Endothelial cell of umbilical vein (primary cell): ENCODE measurements at regions not wholly inside any gene's neighbourhood (a gene's known extent, or its start where the extent isn't known, plus 50 kb on each side); places are given as distances from the start of the nearest gene placed in this dataset.

Source experiments
- BruUV-seq: library from RNA; stranded (reverse); fragments of 400-500 nt; replicated peaks from 2 replicates; lab custom pipeline; 2021; lab: Mats Ljungman, UMichigan
- CTCF ChIA-PET: fragments of 300-600, 350-600 bp; sonication (Branson Sonifier 250); formaldehyde crosslinking; loops from one replicate; lab custom pipeline; 2021; ENCODE audit warnings: antibody characterized with exemption, inconsistent platforms; lab: Charles Lee
- POLR2A ChIA-PET: fragments of 300-600, 350-600 bp; sonication (Branson Sonifier 250); formaldehyde crosslinking; loops from one replicate; lab custom pipeline; 2021; ENCODE audit warnings: antibody characterized with exemption, inconsistent platforms; lab: Charles Lee
- DNase-seq: peaks from one replicate; pipeline ENCODE4 v3.0.0-alpha.2; 2011; ENCODE audit warnings: low read depth, low spot score
- FAIRE-seq: peaks from 2 replicates; lab custom pipeline; 2011; peaks lifted over from hg19 to GRCh38; lab: Jason Lieb, UNC
- H2AFZ ChIP-seq: 2 replicates; pipeline ENCODE4 v1.6.0; 2012; ENCODE audit warnings: low read depth, low read length, control low read depth, inconsistent platforms
- H3K27ac ChIP-seq: 2 replicates; pipeline ENCODE4 v1.5.1; 2011; ENCODE audit warnings: low read depth, mild to moderate bottlenecking, control low read depth, low read length, moderate library complexity; ENCODE audit not compliant: insufficient read depth
- H3K27me3 ChIP-seq, 2 experiments: 2 replicates each; pipeline versions ENCODE4 v1.6.0 to v1.6.1; 2011; ENCODE audit warnings: low read length in 2 of 2, mixed read lengths in 1 of 2; ENCODE audit not compliant: control insufficient read depth in 2 of 2, insufficient read depth in 2 of 2
- H3K36me3 ChIP-seq, 2 experiments: 2 replicates in 1 of 2; 3 replicates in 1 of 2; pipeline ENCODE4 v1.5.1; 2011; ENCODE audit warnings: low read length in 2 of 2, mild to moderate bottlenecking in 1 of 2, moderate library complexity in 1 of 2; ENCODE audit not compliant: control insufficient read depth in 2 of 2, insufficient read depth in 2 of 2; ENCODE audit errors: extremely low read depth in 1 of 2
- H3K4me1 ChIP-seq: 3 replicates; pipeline ENCODE4 v1.5.1; 2011; ENCODE audit warnings: mild to moderate bottlenecking, low read length; ENCODE audit not compliant: control insufficient read depth, insufficient read depth; ENCODE audit errors: extremely low read depth
- H3K4me2 ChIP-seq: 2 replicates; pipeline ENCODE4 v1.6.1; 2011; ENCODE audit warnings: low read length, control low read depth, mixed read lengths; ENCODE audit not compliant: insufficient read depth
- H3K4me3 ChIP-seq, 3 experiments: fragments of 200-600 bp in 1 of 3; sonication (generic), shearing (Covaris generic) in 1 of 3; replicated peaks in 1 of 3; 2 replicates each; pipeline ENCODE4 v1.5.1; 2011 to 2016; ENCODE audit warnings: control low read depth in 3 of 3, low read length in 3 of 3, mild to moderate bottlenecking in 2 of 3, inconsistent platforms in 1 of 3, low read depth in 1 of 3, moderate library complexity in 1 of 3; ENCODE audit not compliant: insufficient read depth in 1 of 3
- H3K79me2 ChIP-seq: 2 replicates; pipeline ENCODE4 v1.6.0; 2012; ENCODE audit warnings: low read length, inconsistent platforms; ENCODE audit not compliant: control insufficient read depth, insufficient read depth
- H3K9ac ChIP-seq: replicated peaks from 2 replicates; pipeline ENCODE3; 2011; ENCODE audit warnings: low read length, control low read depth; ENCODE audit not compliant: insufficient read depth; ENCODE audit errors: extremely low read depth
- H3K9me1 ChIP-seq: replicated peaks from 3 replicates; pipeline ENCODE4 v1.6.0; 2011; ENCODE audit warnings: mild to moderate bottlenecking, low read length; ENCODE audit not compliant: control insufficient read depth, insufficient read depth; ENCODE audit errors: extremely low read depth
- H3K9me3 ChIP-seq: replicated peaks from 2 replicates; pipeline ENCODE4 v1.5.1; 2012; ENCODE audit warnings: low read length, inconsistent platforms; ENCODE audit not compliant: control insufficient read depth, insufficient read depth
- H4K20me1 ChIP-seq: replicated peaks from 2 replicates; pipeline ENCODE3; 2011; ENCODE audit warnings: mild to moderate bottlenecking, low read length; ENCODE audit not compliant: control insufficient read depth, insufficient read depth; ENCODE audit errors: extremely low read depth
- EZH2 ChIP-seq: IDR thresholded peaks from 2 replicates; pipeline ENCODE4 v1.6.1; 2012; ENCODE audit warnings: borderline replicate concordance, low read depth, mild to moderate bottlenecking, moderate library complexity, low read length, inconsistent platforms; ENCODE audit not compliant: severe bottlenecking
- FOS ChIP-seq: IDR thresholded peaks from 2 replicates; pipeline ENCODE4 v1.6.1; 2011; ENCODE audit warnings: mild to moderate bottlenecking, low read length, moderate library complexity, borderline replicate concordance; ENCODE audit not compliant: insufficient read depth
- GATA2 ChIP-seq: IDR thresholded peaks from 2 replicates; pipeline ENCODE4 v1.7.0; 2011; ENCODE audit warnings: low read depth, mild to moderate bottlenecking, moderate library complexity, mixed read lengths, low read length; ENCODE audit not compliant: insufficient read length, insufficient read depth
- JUN ChIP-seq: IDR thresholded peaks from 2 replicates; pipeline ENCODE4 v1.6.1; 2011; ENCODE audit warnings: borderline replicate concordance, low read depth; ENCODE audit not compliant: insufficient read length, insufficient read depth
- MYC ChIP-seq: IDR thresholded peaks from one replicate; pipeline ENCODE4 v1.6.1; 2011; ENCODE audit warnings: mild to moderate bottlenecking, low read depth, low read length
- POLR2A ChIP-seq: IDR thresholded peaks from 2 replicates; pipeline ENCODE4 v1.6.1; 2012; ENCODE audit warnings: low read depth, mild to moderate bottlenecking, control low read depth, low read length
- POLR2AphosphoS5 ChIP-seq: IDR thresholded peaks from 2 replicates; pipeline ENCODE4 v1.6.1; 2012; ENCODE audit warnings: low read depth, mild to moderate bottlenecking, control low read depth, low read length, moderate library complexity; ENCODE audit not compliant: insufficient read depth
- dilution Hi-C: fragments of 300-500 bp; cut with MboI; formaldehyde crosslinking; loops from one replicate; pipeline ENCODE4 v1.15.0; 2019; ENCODE audit warnings: low sequenced_read_pairs; ENCODE audit not compliant: extremely low pct_ligation_motif_present
- intact Hi-C: fragments of 100-400 bp; cut with micrococcal nuclease; formaldehyde crosslinking; loops from one replicate; pipeline ENCODE4 v1.10.0; 2022
- TF ChIP-seq, protein P1 (sequence below), 2 donors: IDR thresholded peaks; 1 replicate in 1 of 2; 2 replicates in 1 of 2; pipeline ENCODE4 v1.5.1; 2011; ENCODE audit warnings: low read length in 2 of 2, mild to moderate bottlenecking in 2 of 2, moderate library complexity in 2 of 2, control low read depth in 1 of 2, inconsistent platforms in 1 of 2, low read depth in 1 of 2; ENCODE audit not compliant: insufficient read depth in 1 of 2; ENCODE audit errors: extremely low read depth in 1 of 2
- TF ChIP-seq, protein P2 (sequence below): IDR thresholded peaks from 2 replicates; pipeline ENCODE4 v1.6.1; 2011; ENCODE audit not compliant: insufficient read depth, insufficient read length

DNA sequence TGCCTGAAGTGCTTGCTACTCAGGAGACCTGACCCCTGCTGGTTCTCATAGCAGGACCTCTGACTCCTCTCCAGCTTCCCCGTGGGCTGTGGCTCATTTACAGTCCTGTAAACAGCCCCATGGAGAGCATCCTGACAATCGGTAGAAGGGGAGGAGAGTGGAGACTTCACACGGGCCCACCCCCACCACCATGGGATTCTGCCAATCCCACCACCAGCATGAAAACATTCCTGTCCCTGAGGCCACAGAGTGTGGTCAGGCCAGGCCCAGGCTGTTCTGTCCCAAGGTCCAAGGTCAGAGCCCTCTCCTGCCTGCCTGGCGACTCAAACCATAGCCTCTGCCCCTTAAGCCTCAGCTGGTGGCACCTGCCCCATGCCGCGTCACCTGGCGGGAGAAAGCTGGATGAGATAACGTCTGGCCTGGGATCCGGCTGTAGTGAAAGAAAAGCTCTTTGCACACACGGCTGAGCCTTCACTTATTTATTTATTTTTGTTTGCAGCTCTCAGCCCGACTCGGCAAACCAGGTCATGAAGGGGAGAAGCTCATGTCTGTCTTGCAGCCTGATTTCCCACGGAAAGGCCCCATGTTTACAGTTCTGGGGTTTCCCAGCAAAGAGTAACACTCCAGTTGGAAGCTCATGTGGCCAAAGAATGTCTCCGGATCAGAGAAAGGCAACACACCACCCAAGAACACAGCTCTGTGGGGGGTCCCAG lies 293.6 kb upstream of the ZMIZ1 start:
- peaks cover 2 to 3% of the 10 kb centered on the region in 2 experiments for H3K27me3 ChIP-seq
- no peak overlapping the region for H3K9ac ChIP-seq
- dilution Hi-C loops (no loop called here), intact Hi-C loops (no loop called here)
- H3K27ac ChIP-seq: no peak overlapping the region
- TF ChIP-seq POLR2A: no peak
- TF ChIP-seq FOS: no peak
- no peak for TF ChIP-seq JUN
- no peak for TF ChIP-seq EZH2
- TF ChIP-seq POLR2AphosphoS5: no peak
- TF ChIP-seq MYC: no peak
- TF ChIP-seq, protein P1, sequence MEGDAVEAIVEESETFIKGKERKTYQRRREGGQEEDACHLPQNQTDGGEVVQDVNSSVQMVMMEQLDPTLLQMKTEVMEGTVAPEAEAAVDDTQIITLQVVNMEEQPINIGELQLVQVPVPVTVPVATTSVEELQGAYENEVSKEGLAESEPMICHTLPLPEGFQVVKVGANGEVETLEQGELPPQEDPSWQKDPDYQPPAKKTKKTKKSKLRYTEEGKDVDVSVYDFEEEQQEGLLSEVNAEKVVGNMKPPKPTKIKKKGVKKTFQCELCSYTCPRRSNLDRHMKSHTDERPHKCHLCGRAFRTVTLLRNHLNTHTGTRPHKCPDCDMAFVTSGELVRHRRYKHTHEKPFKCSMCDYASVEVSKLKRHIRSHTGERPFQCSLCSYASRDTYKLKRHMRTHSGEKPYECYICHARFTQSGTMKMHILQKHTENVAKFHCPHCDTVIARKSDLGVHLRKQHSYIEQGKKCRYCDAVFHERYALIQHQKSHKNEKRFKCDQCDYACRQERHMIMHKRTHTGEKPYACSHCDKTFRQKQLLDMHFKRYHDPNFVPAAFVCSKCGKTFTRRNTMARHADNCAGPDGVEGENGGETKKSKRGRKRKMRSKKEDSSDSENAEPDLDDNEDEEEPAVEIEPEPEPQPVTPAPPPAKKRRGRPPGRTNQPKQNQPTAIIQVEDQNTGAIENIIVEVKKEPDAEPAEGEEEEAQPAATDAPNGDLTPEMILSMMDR (IDR thresholded peaks at IDR 0.05; ENCODE audit: extremely low read depth in 1 of 2, insufficient read depth in 1 of 2, low read depth in 1 of 2, low read length in 2 of 2): no peak
- TF ChIP-seq, protein P2, sequence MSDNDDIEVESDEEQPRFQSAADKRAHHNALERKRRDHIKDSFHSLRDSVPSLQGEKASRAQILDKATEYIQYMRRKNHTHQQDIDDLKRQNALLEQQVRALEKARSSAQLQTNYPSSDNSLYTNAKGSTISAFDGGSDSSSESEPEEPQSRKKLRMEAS: no peak
- no peak for TF ChIP-seq GATA2
- H3K36me3 ChIP-seq: no peaks in the 10 kb centered on the region
- no peaks in the 10 kb centered on the region for H3K4me1 ChIP-seq
- no peaks in the 10 kb centered on the region for H3K9me3 ChIP-seq
- ChIA-PET CTCF (interaction anchor here (1.0 to 1.2 kb wide), 3 partner anchors 12 to 728 kb away, joined by 3 read pairs; no protein-coding TSS in a partner anchor), POLR2A (no interaction called here)
- BruUV-seq: no TSS peak
- FAIRE-seq: no peak
- H3K9me1 ChIP-seq: no peaks in the 10 kb centered on the region
- no peaks in the 10 kb centered on the region for H3K79me2 ChIP-seq
- H3K4me2 ChIP-seq: no peak overlapping the region
- H2AFZ ChIP-seq: no peak overlapping the region
- no peaks in the 10 kb centered on the region for H4K20me1 ChIP-seq
- no peak overlapping the region for H3K4me3 ChIP-seq
- DNase-seq: no peak
